GM23338 (cell line): ENCODE measurements at regions not wholly inside any gene's neighbourhood (a gene's known extent, or its start where the extent isn't known, plus 50 kb on each side); places are given as distances from the start of the nearest gene placed in this dataset.

Experiments used
- ATAC-seq: fragments of 200-7000 bp; cut with Tn5 transposase; 3 replicates; pipeline ENCODE4 v1.9.1; 2020
- DNase-seq: peaks from one replicate; pipeline ENCODE4 v3.0.0-alpha.2; 2015; ENCODE audit warnings: low spot score
- H2AFZ ChIP-seq: fragments of 200-600 bp; sonication (generic); 2 replicates; pipeline ENCODE4 v1.8.0; 2016; ENCODE audit warnings: antibody characterized with exemption, mild to moderate bottlenecking, moderate library complexity
- H3F3A ChIP-seq: fragments of 200-600 bp; sonication (generic); replicated peaks from 2 replicates; pipeline ENCODE4 v1.8.0; 2017; ENCODE audit warnings: antibody characterized with exemption, mixed run types, low read depth
- H3K27ac ChIP-seq: fragments of 200-600 bp; sonication (generic); 2 replicates; pipeline ENCODE4 v1.6.1; 2016; ENCODE audit warnings: low read depth
- H3K27me3 ChIP-seq: fragments of 200-600 bp; sonication (generic); 2 replicates; pipeline ENCODE4 v1.8.0; 2016; ENCODE audit warnings: mild to moderate bottlenecking, mixed run types, moderate library complexity; ENCODE audit not compliant: insufficient read depth
- H3K36me3 ChIP-seq: fragments of 200-600 bp; sonication (generic); 2 replicates; pipeline ENCODE4 v1.8.0; 2016; ENCODE audit warnings: mild to moderate bottlenecking; ENCODE audit not compliant: insufficient read depth
- H3K4me1 ChIP-seq: fragments of 200-600 bp; sonication (generic); 2 replicates; pipeline ENCODE4 v1.8.0; 2016; ENCODE audit warnings: mild to moderate bottlenecking, moderate library complexity; ENCODE audit not compliant: insufficient read depth
- H3K4me2 ChIP-seq: fragments of 200-600 bp; sonication (generic); 2 replicates; pipeline ENCODE4 v1.7.1; 2017; ENCODE audit warnings: mixed run types
- H3K4me3 ChIP-seq: fragments of 200-600 bp; sonication (generic); 2 replicates; pipeline ENCODE4 v1.6.1; 2016; ENCODE audit warnings: mixed run types
- H3K79me2 ChIP-seq: fragments of 200-600 bp; sonication (generic); replicated peaks from 2 replicates; pipeline ENCODE4 v1.8.0; 2017; ENCODE audit warnings: mild to moderate bottlenecking; ENCODE audit not compliant: insufficient read depth
- H3K9me2 ChIP-seq: fragments of 200-600 bp; sonication (generic); 2 replicates; pipeline ENCODE4 v1.8.0; 2017; ENCODE audit not compliant: insufficient read depth
- H4K20me1 ChIP-seq: fragments of 200-600 bp; sonication (generic); replicated peaks from 2 replicates; pipeline ENCODE4 v1.8.0; 2017; ENCODE audit warnings: mild to moderate bottlenecking; ENCODE audit not compliant: insufficient read depth
- H3K27ac Mint-ChIP-seq: 2 replicates; pipeline ENCODE4 v1.8.0; 2020; ENCODE audit warnings: inconsistent platforms, mild to moderate bottlenecking, moderate library complexity, mixed read lengths
- H3K27me3 Mint-ChIP-seq: 3 replicates; pipeline ENCODE4 v1.8.0; 2022; ENCODE audit warnings: low read depth, mild to moderate bottlenecking, moderate library complexity, mixed read lengths, inconsistent platforms; ENCODE audit not compliant: insufficient read depth, poor library complexity
- H3K36me3 Mint-ChIP-seq: 3 replicates; pipeline ENCODE4 v1.8.0; 2021; ENCODE audit warnings: low read depth, mild to moderate bottlenecking, inconsistent platforms, moderate library complexity, mixed read lengths
- H3K4me1 Mint-ChIP-seq: 3 replicates; pipeline ENCODE4 v1.8.0; 2020; ENCODE audit warnings: mild to moderate bottlenecking, inconsistent platforms, mixed read lengths
- H3K4me3 Mint-ChIP-seq: 3 replicates; pipeline ENCODE4 v1.8.0; 2021; ENCODE audit warnings: moderate library complexity, mild to moderate bottlenecking, inconsistent platforms, mixed read lengths
- H3K9me3 Mint-ChIP-seq: 3 replicates; pipeline ENCODE4 v1.8.0; 2020; ENCODE audit warnings: moderate library complexity, mild to moderate bottlenecking, inconsistent platforms, mixed read lengths
- CREB1 ChIP-seq: fragments of 250-450 bp; sonication (Bioruptor Pico); IDR thresholded peaks from 2 replicates; pipeline ENCODE4 v1.5.0; 2020; ENCODE audit warnings: low read depth, mild to moderate bottlenecking, moderate library complexity
- CTCF ChIP-seq, 2 experiments: fragments of 200-600 bp in 1 of 2; sonication (generic) in 1 of 2; conservative IDR thresholded peaks; 2 replicates each; pipeline versions ENCODE4 v1.5.1 to v1.6.1; 2016 to 2017; ENCODE audit warnings: antibody characterized with exemption in 2 of 2, low read depth in 2 of 2, mild to moderate bottlenecking in 2 of 2, moderate library complexity in 1 of 2
- ETS1 ChIP-seq: IDR thresholded peaks from 2 replicates; pipeline ENCODE4 v1.6.1; 2016; ENCODE audit warnings: antibody characterized with exemption
- EZH2 ChIP-seq: fragments of 200-600 bp; sonication (generic); IDR thresholded peaks from one replicate; pipeline ENCODE4 v1.8.0; 2017; ENCODE audit warnings: antibody characterized with exemption, mild to moderate bottlenecking, low read depth; ENCODE audit not compliant: unreplicated experiment
- EZH2phosphoT487 ChIP-seq: fragments of 200-600 bp; sonication (generic); IDR thresholded peaks from one replicate; pipeline ENCODE4 v1.8.1; 2018; ENCODE audit warnings: antibody characterized with exemption; ENCODE audit not compliant: unreplicated experiment
- JUNB ChIP-seq: IDR thresholded peaks from one replicate; pipeline ENCODE4 v1.6.1; 2016; ENCODE audit warnings: antibody characterized with exemption; ENCODE audit not compliant: unreplicated experiment
- NANOG ChIP-seq: IDR thresholded peaks from 2 replicates; pipeline ENCODE4 v1.6.1; 2016; ENCODE audit warnings: antibody characterized with exemption, borderline replicate concordance
- POLR2AphosphoS5 ChIP-seq: IDR thresholded peaks from 2 replicates; pipeline ENCODE4 v1.6.1; 2016; ENCODE audit warnings: antibody characterized with exemption, low read depth
- REST ChIP-seq: IDR thresholded peaks from one replicate; pipeline ENCODE4 v1.6.1; 2018; ENCODE audit warnings: antibody characterized with exemption; ENCODE audit not compliant: unreplicated experiment
- STAT1 ChIP-seq: IDR thresholded peaks from one replicate; pipeline ENCODE4 v1.6.1; 2016; ENCODE audit warnings: antibody characterized with exemption; ENCODE audit not compliant: unreplicated experiment
- ZNF114 ChIP-seq: fragments of 250-450 bp; sonication (Bioruptor Pico); IDR thresholded peaks from 2 replicates; pipeline ENCODE4 v1.5.0; 2020; ENCODE audit warnings: mild to moderate bottlenecking, moderate library complexity
- ZNF331 ChIP-seq: fragments of 250-450 bp; sonication (Bioruptor Pico); IDR thresholded peaks from 2 replicates; pipeline ENCODE4 v1.5.0; 2020; ENCODE audit warnings: low read depth, mild to moderate bottlenecking, moderate library complexity
- ZNF462 ChIP-seq: fragments of 250-450 bp; sonication (Bioruptor Pico); IDR thresholded peaks from 2 replicates; pipeline ENCODE4 v1.5.0; 2020; ENCODE audit warnings: mild to moderate bottlenecking, moderate library complexity

GRCh38 chr16:66164581-66165247 lies 201.8 kb upstream of the CDH5 start:
- no peak overlapping the region for H3K27ac ChIP-seq
- no peaks in the 10 kb centered on the region for H4K20me1 ChIP-seq
- H2AFZ ChIP-seq = no peak overlapping the region
- H3K4me3 ChIP-seq = no peak overlapping the region
- H3K27me3 ChIP-seq = no peaks in the 10 kb centered on the region
- TF ChIP-seq ETS1 = no peak
- no peak for TF ChIP-seq POLR2AphosphoS5
- TF ChIP-seq ZNF331 (CRISPR knock-in tag) = no peak
- no peak for TF ChIP-seq STAT1
- no peak for TF ChIP-seq EZH2phosphoT487
- no peak for TF ChIP-seq ZNF114
- no peak for TF ChIP-seq NANOG
- TF ChIP-seq JUNB = no peak
- TF ChIP-seq CTCF (conservative IDR thresholded peaks at IDR 0.05; ENCODE audit: low read depth in 2 of 2) = no peak
- TF ChIP-seq ZNF462 (CRISPR knock-in tag) = no peak
- no peak for TF ChIP-seq REST
- no peak for TF ChIP-seq CREB1 (CRISPR knock-in tag)
- TF ChIP-seq EZH2 = no peak
- H3K36me3 ChIP-seq = no peaks in the 10 kb centered on the region
- no peak overlapping the region for H3K4me2 ChIP-seq
- no peak for ATAC-seq
- H3K27me3 Mint-ChIP-seq = peaks cover 21% of the 10 kb centered on the region
- peaks cover 4% of the 10 kb centered on the region; the same call in 2 of the 3 replicates for H3K4me1 Mint-ChIP-seq
- no peaks in the 10 kb centered on the region for H3K4me1 ChIP-seq
- no peak overlapping the region for H3K4me3 Mint-ChIP-seq
- no peak for DNase-seq
- 0 out of 2 replicates have a peak, but pooled peaks cover 2% of the 10 kb centered on the region for H3K9me2 ChIP-seq
- H3K79me2 ChIP-seq = no peaks in the 10 kb centered on the region
- no peaks in the 10 kb centered on the region for H3F3A ChIP-seq
- no peaks in the 10 kb centered on the region for H3K36me3 Mint-ChIP-seq
- H3K9me3 Mint-ChIP-seq = peaks cover 4% of the 10 kb centered on the region; the same call in 1 of the 3 replicates
- no peak overlapping the region for H3K27ac Mint-ChIP-seq
